Left ventricle myocardium inferior (tissue), 1 donor: ENCODE measurements at regions not wholly inside any gene's neighbourhood (a gene's known extent, or its start where the extent isn't known, plus 50 kb on each side); places are given as distances from the start of the nearest gene placed in this dataset.

Source experiments
- DNase-seq: peaks from one replicate; pipeline ENCODE4 v3.0.0-alpha.2; 2020
- H3K27ac ChIP-seq: fragments of 200-600 bp; replicated peaks from 2 replicates; pipeline ENCODE4 v1.8.0; 2021
- H3K27me3 ChIP-seq: fragments of 200-600 bp; 2 replicates; pipeline ENCODE4 v1.8.0; 2021; ENCODE audit warnings: low read depth
- H3K36me3 ChIP-seq: fragments of 200-600 bp; 2 replicates; pipeline ENCODE4 v1.8.0; 2021
- H3K4me1 ChIP-seq: fragments of 200-600 bp; 2 replicates; pipeline ENCODE4 v1.8.0; 2021
- H3K4me3 ChIP-seq: fragments of 200-600 bp; 2 replicates; pipeline ENCODE4 v1.8.0; 2021; ENCODE audit warnings: mild to moderate bottlenecking, moderate library complexity
- H3K9me3 ChIP-seq: fragments of 200-600 bp; replicated peaks from 2 replicates; pipeline ENCODE4 v1.8.0; 2021
- CTCF ChIP-seq: fragments of 200-600 bp; IDR thresholded peaks from 2 replicates; pipeline ENCODE4 v1.8.0; 2021; ENCODE audit warnings: antibody characterized with exemption, mild to moderate bottlenecking, borderline replicate concordance
- intact Hi-C: fragments of 100-400 bp; cut with micrococcal nuclease; formaldehyde crosslinking; loops from one replicate; pipeline ENCODE4 v1.11.0; 2022
- donor health status: DM: no; HTN: yes; CAD: no; lungs with severe emphysema.

GRCh38 chr2:136424112-136424511 is 306.2 kb upstream of the CXCR4 start:
- Histone ChIP-seq H3K4me3 (no peak overlapping the region), H3K9me3 (no peaks in the 10 kb centered on the region), H3K4me1 (peaks cover 7% of the 10 kb centered on the region), H3K36me3 (no peaks in the 10 kb centered on the region), H3K27me3 (peaks cover 72% of the 10 kb centered on the region), H3K27ac (no peak overlapping the region)
- TF ChIP-seq CTCF = no peak
- intact Hi-C loops = loop anchor here (5.0 kb wide), 1 partner anchor 243 kb away; no protein-coding TSS in a partner anchor
- no peak for DNase-seq

- TF ChIP-seq CTCF = peak; percentile 89
- peak overlapping the region; percentile 59 for H3K4me3 ChIP-seq
- H3K27ac ChIP-seq = no peak overlapping the region
- H3K9me3 ChIP-seq = no peaks in the 10 kb centered on the region
- intact Hi-C loops = loop anchor here (5.0 kb wide), 1 partner anchor 244 kb away; no protein-coding TSS in a partner anchor
- H3K4me1 ChIP-seq = peaks cover 7% of the 10 kb centered on the region
- H3K36me3 ChIP-seq = no peaks in the 10 kb centered on the region
- DNase-seq = peak; percentile 63
- H3K27me3 ChIP-seq = peaks cover 77% of the 10 kb centered on the region
Observed at GRCh38 chr2:136423516-136423996, 305.6 kb upstream of the CXCR4 start.

GRCh38 chr2:136422512-136422911 is 304.6 kb upstream of the CXCR4 start:
- Histone ChIP-seq H3K4me3 (no peak overlapping the region), H3K27ac (no peak overlapping the region), H3K4me1 (peaks cover 7% of the 10 kb centered on the region), H3K36me3 (no peaks in the 10 kb centered on the region), H3K9me3 (no peaks in the 10 kb centered on the region), H3K27me3 (peaks cover 84% of the 10 kb centered on the region)
- intact Hi-C loops = loop anchor here (5.0 kb wide), 1 partner anchor 245 kb away; no protein-coding TSS in a partner anchor
- TF ChIP-seq CTCF = no peak
- no peak for DNase-seq

- Histone ChIP-seq H3K27ac (no peak overlapping the region), H3K27me3 (peaks cover 84% of the 10 kb centered on the region), H3K36me3 (no peaks in the 10 kb centered on the region), H3K4me1 (peaks cover 7% of the 10 kb centered on the region), H3K4me3 (no peak overlapping the region), H3K9me3 (no peaks in the 10 kb centered on the region)
- TF ChIP-seq CTCF = no peak
- no peak for DNase-seq
- intact Hi-C loops = loop anchor here (5.0 kb wide), 1 partner anchor 247 kb away; no protein-coding TSS in a partner anchor
Observed at GRCh38 chr2:136420346-136420745, 302.4 kb upstream of the CXCR4 start.

GRCh38 chr2:136411946-136412345 is 294.0 kb upstream of the CXCR4 start:
- intact Hi-C loops = loop anchor here (10.0 kb wide), 1 partner anchor 323 kb away; no protein-coding TSS in a partner anchor
- no peak for DNase-seq
- no peak for TF ChIP-seq CTCF

More at GRCh38 chr2:136411946-136412345, 294.0 kb upstream of the CXCR4 start:
- H3K27me3 ChIP-seq = peaks cover 56% of the 10 kb centered on the region
- no peak overlapping the region for H3K4me3 ChIP-seq
- no peaks in the 10 kb centered on the region for H3K36me3 ChIP-seq
- no peaks in the 10 kb centered on the region for H3K9me3 ChIP-seq
- no peak overlapping the region for H3K27ac ChIP-seq
- H3K4me1 ChIP-seq = no peaks in the 10 kb centered on the region
